Activated T-cell treated with anti-CD3 and anti-CD28 coated beads, Interleukin-2, amount 50 U/mL, for 24 hours (primary cell): ENCODE measurements at regions not wholly inside any gene's neighbourhood (a gene's known extent, or its start where the extent isn't known, plus 50 kb on each side); places are given as distances from the start of the nearest gene placed in this dataset.

ENCODE experiments used
- DNase-seq: peaks from one replicate; pipeline ENCODE4 v3.0.0-alpha.2; 2020
- H3K27ac Mint-ChIP-seq: 2 replicates; pipeline ENCODE4 v1.8.0; 2020; ENCODE audit warnings: mild to moderate bottlenecking, mixed read lengths
- H3K27me3 Mint-ChIP-seq: 2 replicates; pipeline ENCODE4 v1.8.0; 2020; ENCODE audit warnings: mixed read lengths
- H3K36me3 Mint-ChIP-seq: 2 replicates; pipeline ENCODE4 v1.8.0; 2020; ENCODE audit warnings: low read depth, mixed read lengths
- H3K4me1 Mint-ChIP-seq: 2 replicates; pipeline ENCODE4 v1.8.0; 2020; ENCODE audit warnings: low read depth, mixed read lengths
- H3K4me3 Mint-ChIP-seq: 2 replicates; pipeline ENCODE4 v1.8.0; 2020; ENCODE audit warnings: mild to moderate bottlenecking, moderate library complexity, mixed read lengths
- H3K9me3 Mint-ChIP-seq: 2 replicates; pipeline ENCODE4 v1.8.0; 2020; ENCODE audit warnings: mixed read lengths

- Mint-ChIP-seq H3K27ac (no peak overlapping the region), H3K9me3 (no peaks in the 10 kb centered on the region), H3K36me3 (no peaks in the 10 kb centered on the region), H3K4me3 (no peak overlapping the region), H3K4me1 (no peaks in the 10 kb centered on the region), H3K27me3 (no peaks in the 10 kb centered on the region)
- no peak for DNase-seq
Measured at GRCh38 chr9:1115370-1115769, 65.2 kb downstream of the DMRT2 start.

DNA sequence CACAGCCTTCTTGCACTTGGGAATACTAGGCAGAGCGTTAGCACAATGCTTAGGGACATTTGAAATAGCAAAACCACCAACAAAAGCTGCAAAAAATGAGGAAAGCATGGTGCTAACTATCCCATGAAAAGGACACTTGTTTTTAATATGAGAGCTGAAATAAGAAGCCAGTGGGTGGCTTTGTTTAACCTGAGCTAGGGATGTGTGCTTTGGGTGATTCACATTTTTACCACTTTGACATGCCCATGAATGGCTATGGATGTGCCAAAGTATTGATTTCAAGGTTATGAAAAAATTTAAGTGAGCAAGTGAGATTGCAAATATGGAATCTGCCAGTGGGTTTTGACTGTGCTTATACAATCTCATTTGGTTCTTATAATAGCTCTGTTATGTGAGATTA lies 67.3 kb downstream of the DMRT2 start:
- Mint-ChIP-seq H3K36me3 (no peaks in the 10 kb centered on the region), H3K4me3 (no peak overlapping the region), H3K9me3 (no peaks in the 10 kb centered on the region), H3K4me1 (no peaks in the 10 kb centered on the region), H3K27me3 (peaks cover 4% of the 10 kb centered on the region), H3K27ac (no peak overlapping the region)
- DNase-seq, result no peak

DNA sequence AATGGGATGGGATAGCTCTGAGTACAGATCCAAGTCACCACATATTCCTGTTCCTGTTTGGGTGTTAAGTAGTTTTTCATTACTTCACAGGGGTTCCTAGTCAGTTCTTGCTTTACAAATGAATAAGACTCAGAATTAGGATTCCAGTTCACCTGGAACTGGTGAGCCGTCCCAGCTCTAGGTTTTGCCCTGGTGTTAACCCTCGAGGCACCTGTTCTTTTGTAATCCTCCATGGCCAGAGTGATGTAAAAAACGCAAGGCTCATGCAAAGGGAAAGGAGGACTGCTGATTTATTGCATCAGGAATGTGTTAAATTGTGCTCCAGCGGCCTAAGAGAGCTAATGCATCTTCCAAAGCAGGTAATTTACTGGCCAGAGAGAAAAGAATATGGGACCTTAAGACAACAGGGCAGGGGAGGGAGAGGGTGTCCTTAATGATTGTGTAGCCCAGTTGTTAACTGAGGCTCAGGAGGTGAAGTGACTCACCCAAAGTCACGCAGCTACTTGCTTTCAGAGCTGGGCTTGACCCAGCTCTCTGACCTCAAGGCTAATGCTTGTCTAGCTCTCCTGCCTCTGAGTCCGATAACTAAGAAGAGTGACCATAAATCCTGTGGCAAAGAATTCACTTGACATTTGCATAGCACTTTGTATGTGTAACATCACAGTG lies 70.5 kb downstream of the DMRT2 start:
- no peak overlapping the region for H3K27ac Mint-ChIP-seq
- no peaks in the 10 kb centered on the region for H3K36me3 Mint-ChIP-seq
- H3K4me1 Mint-ChIP-seq, result no peaks in the 10 kb centered on the region
- no peak for DNase-seq
- H3K4me3 Mint-ChIP-seq, result no peak overlapping the region
- no peaks in the 10 kb centered on the region for H3K9me3 Mint-ChIP-seq
- peaks cover 8% of the 10 kb centered on the region for H3K27me3 Mint-ChIP-seq

DNA sequence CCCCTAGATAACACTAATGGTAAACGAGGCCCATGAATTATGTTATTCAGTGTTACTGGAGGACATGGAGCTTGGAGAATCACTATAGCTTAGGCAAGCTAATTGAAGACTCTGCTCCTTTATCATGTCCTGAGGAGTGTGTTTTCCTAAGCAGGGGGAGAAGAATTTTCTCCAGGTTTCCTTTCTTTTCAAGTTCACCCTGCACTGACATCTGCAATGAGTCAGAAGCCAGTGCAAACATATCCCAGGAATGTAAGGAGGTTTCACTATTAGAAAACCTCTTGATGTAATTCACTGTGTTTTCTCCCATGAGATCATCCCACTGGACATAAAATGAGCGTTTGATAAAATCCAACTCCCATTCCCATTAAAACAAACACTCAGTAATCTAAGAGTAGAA lies 75.6 kb downstream of the DMRT2 start:
- Mint-ChIP-seq H3K27ac (no peak overlapping the region), H3K27me3 (peaks cover 12% of the 10 kb centered on the region), H3K4me3 (no peak overlapping the region), H3K36me3 (no peaks in the 10 kb centered on the region), H3K4me1 (no peaks in the 10 kb centered on the region), H3K9me3 (no peaks in the 10 kb centered on the region)
- DNase-seq, result no peak

DNA sequence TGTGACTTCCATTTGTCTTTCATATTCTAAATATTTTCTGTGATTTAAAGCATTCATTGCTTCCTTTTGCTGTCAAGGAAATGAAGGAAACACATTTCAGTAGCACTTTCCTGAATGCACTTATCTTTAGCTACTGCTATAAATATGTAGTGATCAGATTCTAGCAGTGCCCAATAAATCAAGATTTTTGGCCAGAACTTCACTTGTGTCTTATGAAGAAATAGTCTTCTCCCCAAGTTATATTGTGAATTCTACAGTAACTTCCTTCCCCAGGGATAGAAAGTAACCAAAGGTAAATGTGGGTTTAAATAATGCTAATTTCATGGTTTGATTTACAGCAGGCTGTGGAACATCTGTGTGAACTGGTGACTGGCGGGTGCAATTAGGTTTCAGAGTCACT lies 77.9 kb downstream of the DMRT2 start:
- DNase-seq, result no peak

GRCh38 chr9:1129382-1129781 lies 79.2 kb downstream of the DMRT2 start:
- H3K4me3 Mint-ChIP-seq, result no peak overlapping the region
- no peak overlapping the region for H3K27ac Mint-ChIP-seq
- DNase-seq, result no peak
- H3K4me1 Mint-ChIP-seq, result no peaks in the 10 kb centered on the region
- H3K9me3 Mint-ChIP-seq, result peaks cover 4% of the 10 kb centered on the region
- H3K27me3 Mint-ChIP-seq, result peaks cover 8% of the 10 kb centered on the region
- no peaks in the 10 kb centered on the region for H3K36me3 Mint-ChIP-seq

More for the DNA sequence above, 77.9 kb downstream of the DMRT2 start:
- Mint-ChIP-seq H3K27me3 (peaks cover 8% of the 10 kb centered on the region), H3K4me3 (no peak overlapping the region), H3K36me3 (no peaks in the 10 kb centered on the region), H3K9me3 (peaks cover 4% of the 10 kb centered on the region), H3K27ac (no peak overlapping the region), H3K4me1 (no peaks in the 10 kb centered on the region)

DNA sequence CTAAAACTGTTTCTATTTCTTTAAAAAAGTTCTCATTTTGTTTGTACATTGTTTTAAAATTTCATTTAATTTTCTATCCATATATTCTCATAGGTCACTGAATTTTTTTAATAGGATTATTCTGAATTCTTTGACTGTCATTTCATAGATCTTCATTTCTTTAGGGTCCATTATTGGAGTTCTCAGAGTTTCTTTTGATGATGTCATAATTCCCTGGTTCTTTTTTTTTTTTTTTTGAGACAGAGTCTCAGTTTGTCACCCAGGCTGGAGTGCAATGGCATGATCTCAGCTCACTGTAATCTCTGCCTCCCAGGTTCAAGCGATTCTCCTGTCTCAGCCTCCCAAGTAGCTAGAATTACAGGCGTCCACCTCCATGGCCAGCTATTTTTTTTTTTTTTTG lies 89.9 kb downstream of the DMRT2 start:
- DNase-seq, result no peak
- no peaks in the 10 kb centered on the region for H3K4me1 Mint-ChIP-seq
- H3K4me3 Mint-ChIP-seq, result no peak overlapping the region
- H3K36me3 Mint-ChIP-seq, result no peaks in the 10 kb centered on the region
- H3K27ac Mint-ChIP-seq, result no peak overlapping the region
- H3K9me3 Mint-ChIP-seq, result peaks cover 16% of the 10 kb centered on the region
- H3K27me3 Mint-ChIP-seq, result peaks cover 4% of the 10 kb centered on the region

DNA sequence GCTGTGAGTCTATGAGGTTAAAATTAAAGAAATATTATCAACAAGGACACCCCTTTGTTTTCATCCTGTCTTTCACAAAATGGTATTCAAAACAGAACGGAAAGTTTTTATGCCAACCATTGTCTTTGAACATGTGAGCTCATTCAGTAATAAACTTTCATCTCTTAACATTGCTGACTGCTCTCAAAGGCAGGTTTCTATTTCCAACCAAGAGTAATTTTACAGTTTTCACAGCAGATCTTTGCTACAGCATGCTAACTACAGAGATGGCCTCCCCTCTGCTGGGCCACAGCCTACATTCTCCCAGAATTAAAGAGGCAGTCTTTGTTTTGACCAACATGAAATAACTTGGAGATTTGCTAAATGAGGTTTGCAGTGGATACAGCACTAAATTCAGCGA lies 101.5 kb downstream of the DMRT2 start:
- Mint-ChIP-seq H3K4me3 (no peak overlapping the region), H3K4me1 (no peaks in the 10 kb centered on the region), H3K36me3 (no peaks in the 10 kb centered on the region), H3K9me3 (no peaks in the 10 kb centered on the region), H3K27me3 (no peaks in the 10 kb centered on the region), H3K27ac (no peak overlapping the region)
- no peak for DNase-seq

DNA sequence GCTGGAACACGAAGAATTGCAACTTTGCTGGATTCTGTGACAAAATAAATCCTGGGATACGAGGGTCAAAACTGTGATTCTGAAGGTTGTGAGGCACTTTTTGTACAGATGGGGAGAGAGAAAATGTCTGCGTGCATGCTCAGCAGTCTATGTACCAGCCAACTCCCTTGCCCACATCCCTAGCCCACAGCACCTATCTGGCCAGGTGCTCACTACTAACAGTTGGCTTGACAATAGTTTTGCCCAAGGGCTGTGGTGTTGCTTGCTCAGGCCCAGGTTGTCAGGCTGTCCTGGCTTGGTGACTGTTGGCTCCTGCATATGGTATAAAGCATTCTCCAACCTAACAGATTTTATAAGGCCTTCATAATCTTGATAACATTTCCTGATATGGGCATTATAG lies 102.0 kb downstream of the DMRT2 start:
- Mint-ChIP-seq H3K4me1 (no peaks in the 10 kb centered on the region), H3K9me3 (no peaks in the 10 kb centered on the region), H3K27ac (no peak overlapping the region), H3K4me3 (no peak overlapping the region), H3K36me3 (no peaks in the 10 kb centered on the region), H3K27me3 (no peaks in the 10 kb centered on the region)
- DNase-seq, result no peak

GRCh38 chr9:1154739-1155138 lies 104.6 kb downstream of the DMRT2 start:
- no peaks in the 10 kb centered on the region for H3K36me3 Mint-ChIP-seq
- H3K27me3 Mint-ChIP-seq, result peaks cover 2% of the 10 kb centered on the region
- no peaks in the 10 kb centered on the region for H3K9me3 Mint-ChIP-seq
- H3K27ac Mint-ChIP-seq, result no peak overlapping the region
- no peak for DNase-seq
- H3K4me3 Mint-ChIP-seq, result no peak overlapping the region
- no peaks in the 10 kb centered on the region for H3K4me1 Mint-ChIP-seq

GRCh38 chr9:1155602-1156001 lies 105.4 kb downstream of the DMRT2 start:
- Mint-ChIP-seq H3K4me1 (no peaks in the 10 kb centered on the region), H3K36me3 (no peaks in the 10 kb centered on the region), H3K27ac (no peak overlapping the region), H3K4me3 (no peak overlapping the region), H3K9me3 (no peaks in the 10 kb centered on the region), H3K27me3 (peaks cover 2% of the 10 kb centered on the region)
- DNase-seq, result no peak

DNA sequence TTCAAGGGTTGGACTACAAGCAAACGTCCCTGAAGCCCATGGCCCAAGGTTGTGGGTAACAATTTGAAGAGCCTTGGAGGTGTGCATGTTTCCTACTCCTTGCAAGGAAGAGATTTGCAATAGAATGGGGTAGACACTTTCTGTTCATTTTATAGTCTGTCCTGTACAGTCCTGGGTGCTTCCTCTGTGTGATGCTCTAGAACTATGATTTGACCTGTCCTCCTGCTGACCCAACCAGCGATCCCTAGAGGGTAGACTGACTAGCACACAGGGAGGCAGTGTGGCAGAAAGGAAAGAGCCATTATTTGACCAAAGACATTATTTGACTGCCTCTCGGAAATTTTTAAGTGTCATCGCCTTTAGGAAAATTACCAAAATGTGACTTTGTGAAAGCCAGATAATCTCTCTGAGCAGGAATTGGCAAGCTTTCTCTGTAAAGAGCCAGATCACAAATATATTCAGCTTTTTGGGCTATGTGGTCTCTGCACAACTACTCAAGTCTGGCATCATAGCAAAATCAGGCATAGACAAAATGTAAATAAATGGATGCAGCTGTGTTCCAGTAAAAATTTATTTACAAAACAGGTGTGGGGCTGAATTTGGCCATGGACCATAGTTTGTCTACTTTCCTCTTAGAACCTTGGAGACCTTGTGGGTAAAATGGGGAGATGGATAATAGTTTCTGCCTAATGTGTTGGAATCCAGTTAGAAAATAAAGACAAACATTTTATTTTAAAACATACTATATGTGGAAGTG lies 106.8 kb downstream of the DMRT2 start:
- DNase-seq, result no peak
- H3K9me3 Mint-ChIP-seq, result no peaks in the 10 kb centered on the region
- no peak overlapping the region for H3K27ac Mint-ChIP-seq
- H3K27me3 Mint-ChIP-seq, result peaks cover 2% of the 10 kb centered on the region
- no peak overlapping the region for H3K4me3 Mint-ChIP-seq
- H3K36me3 Mint-ChIP-seq, result no peaks in the 10 kb centered on the region
- H3K4me1 Mint-ChIP-seq, result no peaks in the 10 kb centered on the region

DNA sequence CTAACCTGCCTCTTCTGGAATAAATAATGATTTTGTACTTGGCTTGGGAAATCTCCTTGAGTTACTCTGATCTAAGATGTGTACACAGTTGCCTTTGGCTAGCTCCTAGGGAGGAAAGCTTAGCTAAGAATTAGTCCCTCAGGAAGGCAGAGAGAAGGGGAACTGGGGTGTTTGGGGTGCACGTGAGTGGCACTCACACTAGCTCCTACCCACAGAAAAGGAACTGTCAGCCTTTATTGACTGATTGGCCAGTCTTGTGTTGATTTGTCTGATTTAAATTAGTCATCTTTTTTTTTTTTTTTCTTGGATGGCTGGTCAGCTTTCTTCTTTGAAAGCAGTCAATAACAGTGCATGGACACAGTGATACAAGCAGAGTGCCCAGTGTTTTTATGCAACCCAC lies 107.7 kb downstream of the DMRT2 start:
- Mint-ChIP-seq H3K27ac (no peak overlapping the region), H3K9me3 (no peaks in the 10 kb centered on the region), H3K4me1 (no peaks in the 10 kb centered on the region), H3K4me3 (no peak overlapping the region), H3K27me3 (peaks cover 2% of the 10 kb centered on the region), H3K36me3 (no peaks in the 10 kb centered on the region)
- DNase-seq, result no peak

- no peaks in the 10 kb centered on the region for H3K4me1 Mint-ChIP-seq
- H3K27ac Mint-ChIP-seq, result no peak overlapping the region
- no peaks in the 10 kb centered on the region for H3K36me3 Mint-ChIP-seq
- H3K9me3 Mint-ChIP-seq, result peaks cover 4% of the 10 kb centered on the region
- H3K27me3 Mint-ChIP-seq, result no peaks in the 10 kb centered on the region
- H3K4me3 Mint-ChIP-seq, result no peak overlapping the region
- no peak for DNase-seq
Measured at GRCh38 chr9:1170918-1171317, 120.8 kb downstream of the DMRT2 start.

DNA sequence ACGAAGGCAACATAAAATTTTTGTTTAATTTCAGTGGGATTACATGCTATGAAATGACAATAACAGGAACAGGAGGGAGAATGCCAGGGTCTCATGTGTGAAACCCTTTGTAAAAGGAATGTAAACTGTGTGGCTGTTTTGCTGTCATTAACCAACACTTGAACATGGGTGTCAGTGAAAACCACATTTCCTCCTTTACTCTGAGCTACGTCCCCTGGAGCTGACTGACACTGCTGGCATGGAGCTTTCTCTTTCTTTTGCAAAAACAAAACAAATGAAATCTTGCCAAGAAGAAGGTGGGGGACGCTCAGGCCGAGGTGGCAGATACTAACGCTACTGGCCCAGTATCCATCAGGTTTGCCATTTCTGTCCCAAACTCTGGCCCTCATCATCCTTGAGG lies 121.4 kb downstream of the DMRT2 start:
- Mint-ChIP-seq H3K4me1 (no peaks in the 10 kb centered on the region), H3K27me3 (no peaks in the 10 kb centered on the region), H3K4me3 (no peak overlapping the region), H3K36me3 (no peaks in the 10 kb centered on the region), H3K9me3 (peaks cover 4% of the 10 kb centered on the region), H3K27ac (no peak overlapping the region)
- DNase-seq, result no peak
